Neural cell (in vitro differentiated cells): ENCODE measurements at regions not wholly inside any gene's neighbourhood (a gene's known extent, or its start where the extent isn't known, plus 50 kb on each side); places are given as distances from the start of the nearest gene placed in this dataset.

Experiments
- H2AFZ ChIP-seq: fragments of 200-600, 300-800 bp; sonication (generic), shearing (Covaris generic); 2 replicates; pipeline ENCODE4 v1.6.0; 2014; ENCODE audit warnings: low read depth, mild to moderate bottlenecking, antibody characterized with exemption, low read length, moderate library complexity
- H3F3A ChIP-seq: fragments of 200-600 bp; shearing (Covaris generic); 2 replicates; pipeline ENCODE4 v1.6.1; 2016; ENCODE audit warnings: mild to moderate bottlenecking, moderate library complexity, mixed read lengths, antibody characterized with exemption, low read length; ENCODE audit not compliant: insufficient read depth, poor library complexity, severe bottlenecking
- H3K27ac ChIP-seq: fragments of 200-600, 300-800 bp; sonication (generic), shearing (Covaris generic); 2 replicates; pipeline ENCODE4 v1.5.1; 2014; ENCODE audit warnings: mild to moderate bottlenecking, low read length, moderate library complexity
- H3K27me3 ChIP-seq: fragments of 300-800, 200-600 bp; sonication (generic), shearing (Covaris generic); 2 replicates; pipeline ENCODE4 v1.6.0; 2014; ENCODE audit warnings: mild to moderate bottlenecking, low read depth, low read length, moderate library complexity; ENCODE audit not compliant: insufficient read depth
- H3K36me3 ChIP-seq: fragments of 300-800, 200-600 bp; sonication (generic), shearing (Covaris generic); 2 replicates; pipeline ENCODE4 v1.5.1; 2014; ENCODE audit warnings: mild to moderate bottlenecking, antibody characterized with exemption, low read length, moderate library complexity; ENCODE audit not compliant: insufficient read depth
- H3K4me2 ChIP-seq: fragments of 300-800, 200-600 bp; sonication (generic), shearing (Covaris generic); 2 replicates; pipeline ENCODE4 v1.6.0; 2014; ENCODE audit warnings: mild to moderate bottlenecking, low read length
- H3K4me3 ChIP-seq: fragments of 300-800, 200-600 bp; sonication (generic), shearing (Covaris generic); 2 replicates; pipeline ENCODE4 v1.5.1; 2014; ENCODE audit warnings: mild to moderate bottlenecking, low read length, moderate library complexity
- H3K79me2 ChIP-seq: fragments of 200-600 bp; shearing (Covaris generic); replicated peaks from 2 replicates; pipeline ENCODE4 v1.6.0; 2014; ENCODE audit warnings: mild to moderate bottlenecking, low read length, moderate library complexity; ENCODE audit not compliant: insufficient read depth
- H3K9ac ChIP-seq: fragments of 300-800, 200-600 bp; sonication (generic), shearing (Covaris generic); 2 replicates; pipeline ENCODE4 v1.6.1; 2016; ENCODE audit warnings: mild to moderate bottlenecking, low read length, mixed read lengths
- H3K9me2 ChIP-seq: fragments of 200-600 bp; shearing (Covaris generic); 2 replicates; pipeline ENCODE4 v1.6.1; 2016; ENCODE audit warnings: mild to moderate bottlenecking, low read length, mixed read lengths; ENCODE audit not compliant: insufficient read depth
- H3K9me3 ChIP-seq: fragments of 200-600, 300-800 bp; sonication (generic), shearing (Covaris generic); 2 replicates; pipeline ENCODE4 v1.6.1; 2016; ENCODE audit warnings: mild to moderate bottlenecking, mixed run types, low read length, moderate library complexity, mixed read lengths
- H4K20me1 ChIP-seq: fragments of 200-600 bp; shearing (Covaris generic); 2 replicates; pipeline ENCODE4 v1.6.1; 2016; ENCODE audit warnings: mild to moderate bottlenecking, mixed run types; ENCODE audit not compliant: insufficient read depth
- CTCF ChIP-seq: fragments of 450-650 bp; IDR thresholded peaks from 2 replicates; pipeline ENCODE4 v1.5.1; 2014; ENCODE audit warnings: antibody characterized with exemption, mild to moderate bottlenecking, moderate library complexity; ENCODE audit not compliant: poor library complexity, severe bottlenecking
- EP300 ChIP-seq: fragments of 450-650 bp; conservative IDR thresholded peaks from 2 replicates; pipeline ENCODE4 v1.6.1; 2014; ENCODE audit warnings: antibody characterized with exemption, mild to moderate bottlenecking, moderate library complexity; ENCODE audit not compliant: poor library complexity, severe bottlenecking
- EZH2 ChIP-seq: fragments of 200-600, 300-800 bp; shearing (Covaris generic), sonication (generic); IDR thresholded peaks from 2 replicates; pipeline ENCODE4 v1.6.1; 2014; ENCODE audit warnings: antibody characterized with exemption, low read length, borderline replicate concordance, mild to moderate bottlenecking; ENCODE audit not compliant: insufficient read depth, poor library complexity, severe bottlenecking
- MXI1 ChIP-seq: fragments of 450-650 bp; conservative IDR thresholded peaks from 2 replicates; pipeline ENCODE4 v1.6.1; 2014; ENCODE audit warnings: antibody characterized with exemption, mild to moderate bottlenecking; ENCODE audit not compliant: poor library complexity, severe bottlenecking
- POLR2AphosphoS5 ChIP-seq: IDR thresholded peaks from 2 replicates; pipeline ENCODE4 v1.6.1; 2012
- RAD21 ChIP-seq: fragments of 450-650 bp; conservative IDR thresholded peaks from 2 replicates; pipeline ENCODE4 v1.6.1; 2014; ENCODE audit warnings: antibody characterized with exemption, mild to moderate bottlenecking, moderate library complexity
- REST ChIP-seq: IDR thresholded peaks from 2 replicates; pipeline ENCODE4 v1.6.1; 2012; ENCODE audit warnings: borderline replicate concordance
- SMC3 ChIP-seq: fragments of 450-650 bp; conservative IDR thresholded peaks from 2 replicates; pipeline ENCODE4 v1.6.1; 2014; ENCODE audit warnings: antibody characterized with exemption, mild to moderate bottlenecking, moderate library complexity; ENCODE audit not compliant: poor library complexity
- TAF1 ChIP-seq: IDR thresholded peaks from 2 replicates; pipeline ENCODE4 v1.6.1; 2012; ENCODE audit warnings: low read depth

DNA sequence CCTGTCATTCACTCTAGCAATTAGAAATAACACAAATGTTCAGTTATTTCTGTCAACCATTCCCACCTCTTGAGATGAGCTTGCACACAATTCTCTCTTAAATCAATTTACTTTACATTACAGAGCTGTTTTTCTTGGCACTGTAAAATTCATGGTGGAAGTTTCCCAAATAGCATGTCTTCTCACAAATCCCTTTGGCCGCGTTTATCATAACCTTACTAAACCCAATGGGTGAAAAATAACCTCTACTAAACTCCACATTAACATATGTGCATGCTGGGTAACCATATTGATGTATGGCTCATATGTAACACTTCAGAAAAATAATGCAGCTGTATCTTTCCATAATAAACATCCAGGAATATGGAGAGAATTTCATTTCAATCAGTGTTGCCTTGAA lies 75.5 kb upstream of the SULT1C3 start:
- no peaks in the 10 kb centered on the region for H3K79me2 ChIP-seq
- H3K9ac ChIP-seq: no peak overlapping the region
- H3F3A ChIP-seq: no peaks in the 10 kb centered on the region
- H3K27me3 ChIP-seq: no peaks in the 10 kb centered on the region
- H3K4me3 ChIP-seq: no peak overlapping the region
- H3K9me2 ChIP-seq: no peaks in the 10 kb centered on the region
- no peaks in the 10 kb centered on the region for H3K9me3 ChIP-seq
- H3K27ac ChIP-seq: no peak overlapping the region
- TF ChIP-seq MXI1 (no peak), CTCF (no peak), EP300 (no peak), POLR2AphosphoS5 (no peak), EZH2 (no peak), RAD21 (no peak), SMC3 (no peak), TAF1 (no peak), REST (no peak)
- H3K4me2 ChIP-seq: no peak overlapping the region
- no peaks in the 10 kb centered on the region for H3K36me3 ChIP-seq
- H2AFZ ChIP-seq: no peak overlapping the region
- no peaks in the 10 kb centered on the region for H4K20me1 ChIP-seq

DNA sequence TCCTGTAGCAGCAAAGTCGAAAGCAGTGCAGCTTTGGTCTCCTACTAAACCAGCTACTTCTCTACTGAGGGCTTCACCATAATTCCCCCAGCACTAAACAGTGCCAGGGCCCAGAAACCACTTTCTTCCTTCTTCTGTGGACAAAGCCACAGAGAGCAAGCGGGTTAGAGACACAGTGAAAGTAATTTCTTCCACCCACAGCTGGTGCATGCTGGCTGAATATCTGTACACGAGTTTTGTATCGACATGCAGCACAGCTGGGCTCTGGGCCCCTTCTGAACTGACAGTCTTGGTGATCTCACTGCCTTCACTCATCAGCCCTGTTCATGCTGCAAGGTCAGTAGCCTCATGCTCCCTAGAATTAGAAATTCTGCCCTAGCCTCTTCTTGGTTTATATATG lies 74.0 kb upstream of the SULT1C3 start:
- Histone ChIP-seq H4K20me1 (no peaks in the 10 kb centered on the region), H3F3A (no peaks in the 10 kb centered on the region), H3K79me2 (no peaks in the 10 kb centered on the region), H2AFZ (no peak overlapping the region), H3K27me3 (no peaks in the 10 kb centered on the region), H3K36me3 (no peaks in the 10 kb centered on the region), H3K4me3 (no peak overlapping the region), H3K9ac (no peak overlapping the region), H3K27ac (no peak overlapping the region), H3K9me2 (no peaks in the 10 kb centered on the region), H3K4me2 (no peak overlapping the region), H3K9me3 (no peaks in the 10 kb centered on the region)
- no peak for TF ChIP-seq CTCF
- TF ChIP-seq RAD21: no peak
- TF ChIP-seq EZH2: no peak
- no peak for TF ChIP-seq MXI1
- no peak for TF ChIP-seq TAF1
- TF ChIP-seq EP300: no peak
- no peak for TF ChIP-seq POLR2AphosphoS5
- no peak for TF ChIP-seq REST
- TF ChIP-seq SMC3: no peak
